Loucy (cell line): ENCODE measurements at regions not wholly inside any gene's neighbourhood (a gene's known extent, or its start where the extent isn't known, plus 50 kb on each side); places are given as distances from the start of the nearest gene placed in this dataset.

Source experiments
- H2AFZ ChIP-seq: fragments of 200-600 bp; sonication (generic); 2 replicates; pipeline ENCODE4 v1.6.0; 2016; ENCODE audit warnings: antibody characterized with exemption, mild to moderate bottlenecking, low read length, moderate library complexity
- H3F3A ChIP-seq: fragments of 200-600 bp; 2 replicates; pipeline ENCODE4 v1.6.0; 2016; ENCODE audit warnings: antibody characterized with exemption, low read depth, mild to moderate bottlenecking
- H3K27me3 ChIP-seq: fragments of 200-600 bp; sonication (generic); 2 replicates; pipeline ENCODE4 v1.6.1; 2014; ENCODE audit warnings: low read length, mild to moderate bottlenecking; ENCODE audit not compliant: insufficient read depth, poor library complexity, severe bottlenecking
- H3K36me3 ChIP-seq: fragments of 200-600 bp; sonication (generic); 2 replicates; pipeline ENCODE4 v1.6.1; 2016; ENCODE audit warnings: low read length; ENCODE audit not compliant: insufficient read depth
- H3K4me1 ChIP-seq: fragments of 200-600 bp; sonication (generic); 2 replicates; pipeline ENCODE4 v1.5.1; 2014; ENCODE audit warnings: low read length, mild to moderate bottlenecking; ENCODE audit not compliant: insufficient read depth, poor library complexity, severe bottlenecking
- H3K4me2 ChIP-seq: fragments of 200-600 bp; sonication (generic); 2 replicates; pipeline ENCODE4 v1.6.0; 2014; ENCODE audit warnings: antibody characterized with exemption, low read length, low read depth, mild to moderate bottlenecking; ENCODE audit not compliant: poor library complexity, severe bottlenecking
- H3K4me3 ChIP-seq: fragments of 200-600 bp; sonication (generic); 2 replicates; pipeline ENCODE4 v1.5.1; 2014; ENCODE audit warnings: low read length, mild to moderate bottlenecking, mixed read lengths; ENCODE audit not compliant: poor library complexity, severe bottlenecking
- H3K79me2 ChIP-seq: fragments of 200-600 bp; sonication (generic); 2 replicates; pipeline ENCODE4 v1.6.1; 2014; ENCODE audit warnings: low read length; ENCODE audit not compliant: insufficient read depth
- H3K9ac ChIP-seq: fragments of 200-600 bp; sonication (generic); 2 replicates; pipeline ENCODE4 v1.6.0; 2014; ENCODE audit warnings: mild to moderate bottlenecking, low read depth, low read length, moderate library complexity; ENCODE audit not compliant: poor library complexity, severe bottlenecking
- H3K9me2 ChIP-seq: fragments of 200-600 bp; sonication (generic); replicated peaks from 2 replicates; pipeline ENCODE4 v1.6.1; 2016; ENCODE audit warnings: low read depth, low read length, mixed read lengths
- H3K9me3 ChIP-seq: fragments of 200-600 bp; sonication (generic); 2 replicates; pipeline ENCODE4 v1.6.1; 2014; ENCODE audit warnings: mild to moderate bottlenecking, antibody characterized with exemption, low read length, low read depth; ENCODE audit not compliant: insufficient read depth
- H4K20me1 ChIP-seq: fragments of 200-600 bp; sonication (generic); 2 replicates; pipeline ENCODE4 v1.6.0; 2014; ENCODE audit warnings: antibody characterized with exemption, low read length, mild to moderate bottlenecking; ENCODE audit not compliant: insufficient read depth, poor library complexity, severe bottlenecking
- CTCF ChIP-seq: fragments of 200-600 bp; sonication (generic); conservative IDR thresholded peaks from 2 replicates; pipeline ENCODE4 v1.5.1; 2014; ENCODE audit warnings: mild to moderate bottlenecking, antibody characterized with exemption, low read length
- EZH2phosphoT487 ChIP-seq: fragments of 200-600 bp; IDR thresholded peaks from 2 replicates; pipeline ENCODE4 v1.6.1; 2018; ENCODE audit warnings: antibody characterized with exemption, mild to moderate bottlenecking, moderate library complexity, borderline replicate concordance

DNA sequence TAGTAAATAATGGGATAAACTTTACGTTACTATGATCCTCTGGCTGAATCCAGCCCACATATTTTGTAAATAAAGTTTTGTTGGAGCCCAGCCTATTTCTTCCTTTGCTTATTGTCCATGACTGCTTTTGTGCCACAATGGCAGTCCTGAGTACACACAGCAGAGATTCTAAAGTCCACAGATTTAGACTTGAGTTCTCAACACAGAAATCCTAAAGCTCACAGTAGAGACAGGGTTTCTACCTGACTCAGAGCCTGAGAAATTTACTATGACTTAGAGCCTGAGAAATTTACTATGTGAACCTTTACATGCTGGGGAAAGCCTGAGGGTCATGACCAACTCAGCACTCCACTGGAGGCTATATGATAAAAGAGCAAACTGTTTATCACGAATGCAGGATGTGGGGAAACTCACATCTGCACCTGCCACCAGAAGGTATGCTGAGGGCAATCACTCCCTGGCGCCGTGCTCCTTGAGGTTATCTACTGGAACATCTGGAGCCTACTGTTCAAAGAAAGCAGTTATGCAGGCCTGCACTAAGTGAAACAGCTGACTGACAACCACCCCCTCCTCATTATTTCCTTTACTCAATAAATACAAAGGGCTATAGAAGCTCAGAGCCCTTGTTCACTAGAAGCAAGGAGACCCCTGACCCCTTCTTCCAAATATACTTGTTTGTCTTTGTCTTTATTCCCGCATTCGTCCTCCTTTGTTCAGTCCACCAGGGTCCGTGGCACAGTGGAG is 52.6 kb upstream of the BICD1 start:
- H3K36me3 ChIP-seq = no peaks in the 10 kb centered on the region
- no peaks in the 10 kb centered on the region for H3K27me3 ChIP-seq

More for the DNA sequence above, 52.6 kb upstream of the BICD1 start:
- H3K9me2 ChIP-seq = no peaks in the 10 kb centered on the region
- H4K20me1 ChIP-seq = no peaks in the 10 kb centered on the region
- H3K79me2 ChIP-seq = no peaks in the 10 kb centered on the region
- TF ChIP-seq EZH2phosphoT487 (no peak), CTCF (no peak)
- peaks cover 5% of the 10 kb centered on the region; the same call in 1 of the 2 replicates for H3K9me3 ChIP-seq
- H2AFZ ChIP-seq = no peak overlapping the region
- no peaks in the 10 kb centered on the region for H3F3A ChIP-seq
- no peak overlapping the region for H3K4me2 ChIP-seq
- H3K4me3 ChIP-seq = no peak overlapping the region
- H3K9ac ChIP-seq = no peak overlapping the region
- H3K4me1 ChIP-seq = no peaks in the 10 kb centered on the region
